LNCaP clone FGC (cell line): ENCODE measurements at regions not wholly inside any gene's neighbourhood (a gene's known extent, or its start where the extent isn't known, plus 50 kb on each side); places are given as distances from the start of the nearest gene placed in this dataset.

Source experiments
- DNase-seq: peaks from one replicate; pipeline ENCODE4 v3.0.0-alpha.2; 2011; ENCODE audit warnings: low read depth
- H3K4me3 ChIP-seq: 2 replicates; pipeline ENCODE4 v1.5.1; 2011; ENCODE audit warnings: mild to moderate bottlenecking, low read depth, low read length, control low read depth
- CTCF ChIP-seq: IDR thresholded peaks from 2 replicates; pipeline ENCODE4 v1.5.1; 2012; ENCODE audit warnings: mild to moderate bottlenecking; ENCODE audit not compliant: control insufficient read depth, insufficient read depth; ENCODE audit errors: extremely low read depth

GRCh38 chr3:76505202-76505845, 534.6 kb upstream of the ROBO2 start:
- no peak for TF ChIP-seq CTCF
- no peak overlapping the region for H3K4me3 ChIP-seq
- DNase-seq, result no peak

- DNase-seq, result no peak
- H3K4me3 ChIP-seq, result no peak overlapping the region
- no peak for TF ChIP-seq CTCF
These were observed 530.6 kb upstream of the ROBO2 start for GRCh38 chr3:76509179-76509830.

- no peak overlapping the region for H3K4me3 ChIP-seq
- DNase-seq, result no peak
- TF ChIP-seq CTCF, result no peak
These were observed 525.1 kb upstream of the ROBO2 start for GRCh38 chr3:76514836-76515235.

- H3K4me3 ChIP-seq, result no peak overlapping the region
- DNase-seq, result no peak
- no peak for TF ChIP-seq CTCF
These were observed 516.6 kb upstream of the ROBO2 start for GRCh38 chr3:76523337-76523736.

DNA sequence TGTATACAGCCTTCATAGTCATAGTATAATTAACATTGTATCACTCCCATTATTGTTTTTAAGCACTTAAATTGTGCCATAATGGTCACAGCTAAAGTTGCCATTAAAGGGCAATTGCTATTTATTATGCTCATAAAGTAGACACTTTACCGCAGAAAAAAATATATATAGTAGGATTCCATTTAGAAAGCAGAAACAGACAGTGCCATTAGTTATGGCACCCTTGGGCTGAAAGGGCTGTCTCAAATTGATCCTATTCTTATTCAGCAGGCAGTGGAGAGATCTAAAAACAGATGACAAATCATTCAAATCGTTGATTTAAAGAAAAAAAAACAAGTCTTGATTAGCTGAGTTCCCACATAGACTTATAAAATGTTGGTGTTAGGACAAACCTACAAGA, 514.2 kb upstream of the ROBO2 start:
- no peak for DNase-seq
- no peak overlapping the region for H3K4me3 ChIP-seq
- TF ChIP-seq CTCF, result no peak

- H3K4me3 ChIP-seq, result no peak overlapping the region
- no peak for TF ChIP-seq CTCF
- no peak for DNase-seq
These were observed 512.1 kb upstream of the ROBO2 start for GRCh38 chr3:76527773-76528172.
